Endodermal cell (in vitro differentiated cells): ENCODE measurements at regions not wholly inside any gene's neighbourhood (a gene's known extent, or its start where the extent isn't known, plus 50 kb on each side); places are given as distances from the start of the nearest gene placed in this dataset.

ENCODE experiments used
- DNase-seq: peaks from one replicate; pipeline ENCODE4 v3.0.0-alpha.2; 2017
- H3K27ac ChIP-seq: 2 replicates; pipeline ENCODE4 v1.5.1; 2013; ENCODE audit warnings: mild to moderate bottlenecking, low read depth, low read length, moderate library complexity
- H3K27me3 ChIP-seq: 2 replicates; pipeline ENCODE4 v1.6.1; 2013; ENCODE audit warnings: mild to moderate bottlenecking, low read length, moderate library complexity; ENCODE audit not compliant: insufficient read depth, control insufficient read depth, poor library complexity, severe bottlenecking
- H3K36me3 ChIP-seq: 2 replicates; pipeline ENCODE4 v1.7.0; 2013; ENCODE audit warnings: mild to moderate bottlenecking, low read length, moderate library complexity; ENCODE audit not compliant: control insufficient read depth, insufficient read depth
- H3K4me1 ChIP-seq: one replicate; pipeline ENCODE4 v1.7.0; 2013; ENCODE audit warnings: low read length; ENCODE audit not compliant: control insufficient read depth, insufficient read depth
- H3K4me3 ChIP-seq: 2 replicates; pipeline ENCODE4 v1.5.1; 2013; ENCODE audit warnings: mild to moderate bottlenecking, low read length, moderate library complexity
- H3K9ac ChIP-seq: 2 replicates; pipeline ENCODE4 v1.6.1; 2013; ENCODE audit warnings: mild to moderate bottlenecking, low read length, moderate library complexity; ENCODE audit not compliant: poor library complexity, severe bottlenecking; ENCODE audit errors: extremely low read depth
- H3K9me3 ChIP-seq: 2 replicates; pipeline ENCODE4 v1.6.1; 2013; ENCODE audit warnings: mild to moderate bottlenecking, low read length, moderate library complexity; ENCODE audit not compliant: control insufficient read depth
- H3K27ac Mint-ChIP-seq: 2 replicates; pipeline ENCODE4 v1.8.0; 2020; ENCODE audit warnings: mixed read lengths
- H3K27me3 Mint-ChIP-seq: 2 replicates; pipeline ENCODE4 v1.8.0; 2021; ENCODE audit warnings: mild to moderate bottlenecking, mixed read lengths; ENCODE audit not compliant: insufficient read depth
- H3K36me3 Mint-ChIP-seq: 2 replicates; pipeline ENCODE4 v1.8.0; 2020; ENCODE audit warnings: low read depth, mixed read lengths
- H3K4me1 Mint-ChIP-seq: 2 replicates; pipeline ENCODE4 v1.8.0; 2020; ENCODE audit warnings: mixed read lengths
- H3K4me3 Mint-ChIP-seq: 2 replicates; pipeline ENCODE4 v1.8.0; 2020; ENCODE audit warnings: mild to moderate bottlenecking, moderate library complexity, mixed read lengths
- H3K9me3 Mint-ChIP-seq: 2 replicates; pipeline ENCODE4 v1.8.0; 2020; ENCODE audit warnings: mild to moderate bottlenecking, mixed read lengths
- WGBS, 2 experiments: methylation state at CpG; one replicate each; pipeline versions ENCODE4 v1.1.5 to v1.1.7; 2013; ENCODE audit warnings: missing lambda C conversion rate in 2 of 2, mixed read lengths in 1 of 2; ENCODE audit not compliant: insufficient coverage in 1 of 2, insufficient read length in 1 of 2; 5-methylcytosine and 5-hydroxymethylcytosine counted together
- TF ChIP-seq, protein P1 (sequence below): fragments of 200-600 bp; sonication (generic); conservative IDR thresholded peaks from 2 replicates; pipeline ENCODE4 v1.5.0; 2021; ENCODE audit warnings: antibody characterized with exemption, mild to moderate bottlenecking

DNA sequence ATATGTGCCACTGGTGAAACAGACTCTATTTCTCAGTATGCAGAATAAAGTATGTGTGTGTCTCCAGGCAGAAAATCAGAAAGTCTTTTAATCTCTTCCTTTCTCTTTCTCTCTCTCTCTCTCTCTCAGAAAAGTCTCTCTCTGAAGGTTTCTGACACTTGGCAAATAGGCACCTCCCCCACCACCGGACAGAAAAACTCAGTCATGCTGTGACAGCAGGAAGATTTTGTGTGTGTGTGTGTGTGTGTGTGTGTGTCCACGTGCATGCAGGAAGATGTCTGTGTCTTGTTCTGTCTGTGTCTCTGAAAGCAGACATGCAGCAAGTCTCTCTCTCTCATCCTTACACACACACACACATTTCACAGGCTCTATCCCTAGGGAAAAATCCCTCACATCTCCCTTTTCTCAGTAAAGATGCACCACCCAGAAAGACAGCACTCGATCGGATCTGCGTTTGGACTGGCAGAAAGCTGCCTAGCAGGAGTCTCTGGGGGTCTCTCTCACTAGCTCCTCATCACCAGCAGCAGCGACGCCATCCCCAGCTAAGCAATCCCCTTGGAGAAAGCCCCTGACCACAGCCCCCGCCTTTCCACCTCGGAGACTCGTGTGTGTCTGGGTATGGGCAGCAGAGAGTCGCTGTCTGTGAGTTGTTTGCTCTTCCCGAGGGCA lies 98.3 kb downstream of the EDN3 start:
- TF ChIP-seq, protein P1, sequence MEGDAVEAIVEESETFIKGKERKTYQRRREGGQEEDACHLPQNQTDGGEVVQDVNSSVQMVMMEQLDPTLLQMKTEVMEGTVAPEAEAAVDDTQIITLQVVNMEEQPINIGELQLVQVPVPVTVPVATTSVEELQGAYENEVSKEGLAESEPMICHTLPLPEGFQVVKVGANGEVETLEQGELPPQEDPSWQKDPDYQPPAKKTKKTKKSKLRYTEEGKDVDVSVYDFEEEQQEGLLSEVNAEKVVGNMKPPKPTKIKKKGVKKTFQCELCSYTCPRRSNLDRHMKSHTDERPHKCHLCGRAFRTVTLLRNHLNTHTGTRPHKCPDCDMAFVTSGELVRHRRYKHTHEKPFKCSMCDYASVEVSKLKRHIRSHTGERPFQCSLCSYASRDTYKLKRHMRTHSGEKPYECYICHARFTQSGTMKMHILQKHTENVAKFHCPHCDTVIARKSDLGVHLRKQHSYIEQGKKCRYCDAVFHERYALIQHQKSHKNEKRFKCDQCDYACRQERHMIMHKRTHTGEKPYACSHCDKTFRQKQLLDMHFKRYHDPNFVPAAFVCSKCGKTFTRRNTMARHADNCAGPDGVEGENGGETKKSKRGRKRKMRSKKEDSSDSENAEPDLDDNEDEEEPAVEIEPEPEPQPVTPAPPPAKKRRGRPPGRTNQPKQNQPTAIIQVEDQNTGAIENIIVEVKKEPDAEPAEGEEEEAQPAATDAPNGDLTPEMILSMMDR, result no peak
- 52 to 90% methylated on average over 3 to 10 of the region's 12 CpGs for WGBS, 2 experiments
- H3K9me3 Mint-ChIP-seq, result no peaks in the 10 kb centered on the region
- Histone ChIP-seq H3K9ac (no peak overlapping the region), H3K27me3 (peaks cover 43% of the 10 kb centered on the region), H3K4me1 (no peaks in the 10 kb centered on the region), H3K9me3 (no peaks in the 10 kb centered on the region), H3K36me3 (no peaks in the 10 kb centered on the region), H3K27ac (no peak overlapping the region), H3K4me3 (no peak overlapping the region)
- no peaks in the 10 kb centered on the region for H3K36me3 Mint-ChIP-seq
- H3K27me3 Mint-ChIP-seq, result peaks cover 7% of the 10 kb centered on the region
- no peak overlapping the region for H3K4me3 Mint-ChIP-seq
- H3K4me1 Mint-ChIP-seq, result no peaks in the 10 kb centered on the region
- H3K27ac Mint-ChIP-seq, result no peak overlapping the region
- DNase-seq, result no peak

DNA sequence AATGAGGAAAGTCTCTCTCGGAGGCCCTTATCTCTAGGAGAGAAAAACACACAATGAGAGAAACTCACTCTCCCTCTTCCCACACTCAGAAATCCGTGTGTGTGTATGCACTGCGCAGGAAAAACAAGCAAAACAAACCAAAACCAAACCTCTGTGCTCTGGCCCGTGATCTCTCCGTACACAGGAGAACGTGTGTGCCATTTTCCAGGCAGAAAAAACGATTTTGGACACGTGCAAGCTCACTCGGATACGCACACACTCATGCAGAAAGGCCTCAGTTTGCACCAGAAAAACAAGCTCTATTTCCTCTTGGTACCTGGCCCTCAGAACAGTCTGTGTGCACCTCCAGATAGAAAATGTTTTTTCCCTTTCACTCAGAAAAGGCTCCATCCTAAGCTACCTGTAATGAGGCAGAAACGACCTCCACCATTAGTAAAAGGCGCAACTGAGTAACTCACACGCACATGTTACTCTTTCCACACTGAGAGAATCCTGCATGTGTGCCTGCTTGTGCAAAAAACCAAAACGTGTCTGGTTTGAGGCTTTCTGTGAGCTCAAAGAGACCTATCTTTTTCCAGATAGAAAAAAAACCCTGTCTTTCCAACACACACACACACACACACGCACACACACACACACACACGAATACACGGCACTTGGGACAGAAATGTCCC lies 99.2 kb downstream of the EDN3 start:
- H3K4me1 Mint-ChIP-seq, result no peaks in the 10 kb centered on the region
- Histone ChIP-seq H3K4me3 (no peak overlapping the region), H3K4me1 (peaks cover 3% of the 10 kb centered on the region), H3K9me3 (no peaks in the 10 kb centered on the region), H3K27me3 (peaks cover 50% of the 10 kb centered on the region), H3K36me3 (no peaks in the 10 kb centered on the region), H3K9ac (no peak overlapping the region), H3K27ac (no peak overlapping the region)
- no peak for DNase-seq
- H3K36me3 Mint-ChIP-seq, result no peaks in the 10 kb centered on the region
- TF ChIP-seq, protein P1, result no peak
- no peaks in the 10 kb centered on the region for H3K9me3 Mint-ChIP-seq
- peaks cover 11% of the 10 kb centered on the region for H3K27me3 Mint-ChIP-seq
- 86 to 87% methylated on average over 13 to 17 of the region's 17 CpGs for WGBS, 2 experiments
- no peak overlapping the region for H3K4me3 Mint-ChIP-seq
- no peak overlapping the region for H3K27ac Mint-ChIP-seq

DNA sequence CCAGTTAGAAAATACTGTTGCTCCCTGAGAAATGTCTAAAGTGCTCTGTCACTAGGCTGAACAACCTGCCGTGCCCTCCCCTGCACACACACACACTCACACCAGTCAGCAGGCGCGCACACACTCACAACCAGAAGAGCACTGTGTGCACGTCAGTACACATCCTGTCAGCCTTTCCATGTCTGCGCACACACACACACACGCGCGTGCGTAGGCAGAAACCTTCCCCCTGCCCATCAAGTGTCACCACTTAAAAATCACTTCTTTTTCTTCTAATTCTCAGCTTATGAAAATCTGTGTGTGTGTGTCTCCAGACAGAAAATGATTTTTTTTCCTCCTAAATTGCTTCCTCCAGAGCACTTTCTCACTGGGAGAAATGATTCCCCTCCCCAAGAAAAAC lies 100.3 kb downstream of the EDN3 start:
- Mint-ChIP-seq H3K4me3 (no peak overlapping the region), H3K36me3 (no peaks in the 10 kb centered on the region), H3K9me3 (no peaks in the 10 kb centered on the region), H3K27me3 (peaks cover 19% of the 10 kb centered on the region), H3K4me1 (peaks cover 4% of the 10 kb centered on the region), H3K27ac (no peak overlapping the region)
- Histone ChIP-seq H3K4me1 (peaks cover 3% of the 10 kb centered on the region), H3K9ac (no peak overlapping the region), H3K36me3 (no peaks in the 10 kb centered on the region), H3K4me3 (no peak overlapping the region), H3K9me3 (no peaks in the 10 kb centered on the region), H3K27ac (no peak overlapping the region), H3K27me3 (peaks cover 53% of the 10 kb centered on the region)
- 93 to 95% methylated on average over 4 to 9 of the region's 9 CpGs for WGBS, 2 experiments
- TF ChIP-seq, protein P1, result no peak
- DNase-seq, result no peak
